Natural killer cell (primary cell): ENCODE measurements at regions not wholly inside any gene's neighbourhood (a gene's known extent, or its start where the extent isn't known, plus 50 kb on each side); places are given as distances from the start of the nearest gene placed in this dataset.

Experiments used
- ATAC-seq, 3 donors: fragments of 150-1000 bp in 2 of 3; fragments of 200-7000 bp in 1 of 3; cut with Tn5 transposase; 1 replicate in 1 of 3; 2 replicates in 2 of 3; pipeline ENCODE4 v1.10.0; 2021; ENCODE audit warnings: mild to moderate bottlenecking in 2 of 3, moderate library complexity in 2 of 3
- DNase-seq, 2 donors: peaks; one replicate each; pipeline versions ENCODE4 v3.0.0 to v3.0.0-alpha.2; 2013 to 2021; ENCODE audit warnings: mixed read lengths in 1 of 2
- H3K27ac ChIP-seq: one replicate; pipeline ENCODE4 v1.5.1; 2013; ENCODE audit warnings: mild to moderate bottlenecking, low read length
- H3K27me3 ChIP-seq: one replicate; pipeline ENCODE4 v1.6.1; 2013; ENCODE audit warnings: low read length; ENCODE audit not compliant: control insufficient read depth, insufficient read depth
- H3K36me3 ChIP-seq: one replicate; pipeline ENCODE4 v1.6.1; 2013; ENCODE audit warnings: low read length; ENCODE audit not compliant: control insufficient read depth, insufficient read depth
- H3K4me1 ChIP-seq: one replicate; pipeline ENCODE4 v1.6.1; 2013; ENCODE audit warnings: low read length; ENCODE audit not compliant: control insufficient read depth, insufficient read depth
- H3K4me3 ChIP-seq: one replicate; pipeline ENCODE4 v1.5.1; 2013; ENCODE audit warnings: low read length
- H3K9me3 ChIP-seq: one replicate; pipeline ENCODE4 v1.6.1; 2013; ENCODE audit warnings: low read length; ENCODE audit not compliant: control insufficient read depth, insufficient read depth
- H3K27ac Mint-ChIP-seq, 2 donors: one replicate each; pipeline ENCODE4 v1.8.0; 2022; ENCODE audit warnings: mild to moderate bottlenecking in 2 of 2, mixed read lengths in 2 of 2, moderate library complexity in 1 of 2
- H3K27me3 Mint-ChIP-seq, 2 donors: one replicate each; pipeline ENCODE4 v1.8.0; 2022; ENCODE audit warnings: low read depth in 2 of 2, mixed read lengths in 2 of 2
- H3K36me3 Mint-ChIP-seq: one replicate; pipeline ENCODE4 v1.8.0; 2022; ENCODE audit warnings: mixed read lengths
- H3K4me1 Mint-ChIP-seq, 2 donors: one replicate each; pipeline ENCODE4 v1.8.0; 2022; ENCODE audit warnings: mixed read lengths in 2 of 2
- H3K4me3 Mint-ChIP-seq: one replicate; pipeline ENCODE4 v1.8.0; 2022; ENCODE audit warnings: mild to moderate bottlenecking, moderate library complexity, mixed read lengths
- H3K9me3 Mint-ChIP-seq, 2 donors: one replicate each; pipeline ENCODE4 v1.8.0; 2022; ENCODE audit warnings: mixed read lengths in 2 of 2
- CTCF ChIP-seq: fragments of 200-600 bp; IDR thresholded peaks from one replicate; pipeline ENCODE4 v1.8.0; 2022; ENCODE audit warnings: antibody characterized with exemption
- WGBS: methylation state at CpG from one replicate; pipeline ENCODE4 v1.1.7; 2013; ENCODE audit warnings: missing lambda C conversion rate; ENCODE audit not compliant: insufficient coverage; 5-methylcytosine and 5-hydroxymethylcytosine counted together
- intact Hi-C: fragments of 100-400 bp; cut with micrococcal nuclease; formaldehyde crosslinking; loops from one replicate; pipeline ENCODE4 v1.14.2; 2022

DNA sequence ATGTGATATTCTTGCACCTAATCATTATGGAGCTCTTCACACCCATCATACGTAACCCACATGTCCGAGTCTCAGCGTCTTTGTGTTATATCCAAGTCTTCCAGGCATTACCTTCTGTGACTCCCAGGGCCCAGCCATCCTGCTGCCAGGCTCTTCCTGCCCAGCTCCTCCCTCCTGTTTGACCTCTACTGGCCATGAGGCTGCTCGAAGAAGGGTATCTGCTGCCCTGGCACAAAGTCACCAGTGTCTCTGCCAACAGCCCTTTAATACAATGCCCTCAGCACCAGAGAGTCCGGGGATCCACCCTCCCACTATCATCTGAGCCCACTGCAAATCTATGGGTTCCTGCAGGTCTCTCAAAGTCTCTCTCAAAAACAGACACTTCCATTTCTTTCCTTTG is 65.3 kb upstream of the WAC start:
- DNase-seq: no peak
- no peak overlapping the region for H3K27ac ChIP-seq
- no peak overlapping the region for H3K27ac Mint-ChIP-seq
- H3K4me1 ChIP-seq: no peaks in the 10 kb centered on the region
- no peaks in the 10 kb centered on the region for H3K27me3 ChIP-seq
- H3K36me3 ChIP-seq: no peaks in the 10 kb centered on the region
- H3K36me3 Mint-ChIP-seq: no peaks in the 10 kb centered on the region
- no peaks in the 10 kb centered on the region for H3K9me3 ChIP-seq
- H3K9me3 Mint-ChIP-seq: no peaks in the 10 kb centered on the region
- H3K27me3 Mint-ChIP-seq: peaks cover 0 to 10% of the 10 kb centered on the region in 2 donors
- no peak overlapping the region for H3K4me3 ChIP-seq
- no peak overlapping the region for H3K4me3 Mint-ChIP-seq
- intact Hi-C loops: no loop called here
- no peaks in the 10 kb centered on the region for H3K4me1 Mint-ChIP-seq
- no peak for ATAC-seq
- TF ChIP-seq CTCF: no peak
- WGBS: 94% methylated on average over 5 of the region's 5 CpGs

GRCh38 chr10:28468707-28469483 is 64.0 kb upstream of the WAC start:
- no peaks in the 10 kb centered on the region for H3K27me3 ChIP-seq
- H3K36me3 ChIP-seq: no peaks in the 10 kb centered on the region
- no peak overlapping the region for H3K27ac Mint-ChIP-seq
- ATAC-seq: no peak
- no peaks in the 10 kb centered on the region for H3K36me3 Mint-ChIP-seq
- H3K9me3 ChIP-seq: no peaks in the 10 kb centered on the region
- no peak overlapping the region for H3K4me3 ChIP-seq
- intact Hi-C loops: no loop called here
- no peak overlapping the region for H3K4me3 Mint-ChIP-seq
- 68% methylated on average over 9 of the region's 10 CpGs for WGBS
- no peaks in the 10 kb centered on the region for H3K4me1 ChIP-seq
- H3K9me3 Mint-ChIP-seq: no peaks in the 10 kb centered on the region
- DNase-seq: no peak
- TF ChIP-seq CTCF: no peak
- H3K27ac ChIP-seq: no peak overlapping the region
- H3K4me1 Mint-ChIP-seq: no peaks in the 10 kb centered on the region
- H3K27me3 Mint-ChIP-seq: peaks cover 0 to 3% of the 10 kb centered on the region in 2 donors

DNA sequence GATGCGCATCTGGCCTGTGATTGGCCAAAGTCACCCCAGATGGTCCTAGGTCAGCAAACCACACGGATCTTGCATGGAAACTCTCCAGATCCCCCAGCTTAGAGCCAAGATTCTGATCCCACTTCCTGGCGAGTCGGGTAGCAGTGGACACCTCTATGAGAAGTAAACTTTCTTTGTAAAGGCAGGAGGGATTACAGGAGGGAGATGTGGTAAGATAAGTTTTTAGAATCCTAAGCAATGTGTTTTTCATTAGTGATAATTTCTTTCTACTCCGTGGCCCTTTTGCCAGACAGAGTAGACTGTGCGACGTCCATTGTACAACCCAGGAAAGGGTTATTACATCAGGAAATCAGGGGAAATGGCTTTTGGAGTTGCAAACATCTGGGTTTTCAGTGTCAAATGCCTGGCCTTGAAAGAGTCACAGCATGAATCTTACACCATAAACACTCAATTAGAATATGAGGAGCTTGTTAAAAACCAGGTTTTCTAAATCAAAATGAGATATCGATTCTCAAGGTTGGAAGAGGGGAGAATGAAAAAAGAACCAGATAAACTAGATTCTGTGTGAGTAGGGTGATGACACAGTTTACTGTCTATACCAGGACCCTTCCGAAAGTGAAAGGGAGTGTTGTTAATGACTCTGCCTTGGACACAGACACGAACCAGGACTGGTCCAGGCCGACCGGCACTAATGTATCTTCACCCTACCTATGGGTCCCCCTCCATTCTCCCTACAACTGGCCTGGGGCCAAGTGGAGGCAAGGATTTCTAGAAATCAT is 61.9 kb upstream of the WAC start:
- no peaks in the 10 kb centered on the region for H3K36me3 Mint-ChIP-seq
- no peak for DNase-seq
- Histone ChIP-seq H3K4me3 (no peak overlapping the region), H3K36me3 (no peaks in the 10 kb centered on the region), H3K9me3 (no peaks in the 10 kb centered on the region), H3K27ac (no peak overlapping the region), H3K27me3 (no peaks in the 10 kb centered on the region), H3K4me1 (no peaks in the 10 kb centered on the region)
- no peaks in the 10 kb centered on the region for H3K9me3 Mint-ChIP-seq
- no peak overlapping the region for H3K4me3 Mint-ChIP-seq
- ATAC-seq: no peak
- H3K27ac Mint-ChIP-seq: no peak overlapping the region
- intact Hi-C loops: no loop called here
- peaks cover 3 to 5% of the 10 kb centered on the region in 2 donors for H3K27me3 Mint-ChIP-seq
- WGBS: 89% methylated on average over 12 of the region's 12 CpGs
- H3K4me1 Mint-ChIP-seq: no peaks in the 10 kb centered on the region
- TF ChIP-seq CTCF: no peak
